GM13977 (cell line): ENCODE measurements at regions not wholly inside any gene's neighbourhood (a gene's known extent, or its start where the extent isn't known, plus 50 kb on each side); places are given as distances from the start of the nearest gene placed in this dataset.

Experiments used
- DNase-seq: peaks from one replicate; pipeline ENCODE4 v3.0.0; 2012; ENCODE audit warnings: low spot score
- in situ Hi-C: fragments of 300-500 bp; cut with MboI; formaldehyde crosslinking; loops from one replicate; pipeline ENCODE4 v1.12.0; 2022; ENCODE audit warnings: low sequenced_read_pairs, low pct_unique_long_range_greater_than_20kb, mixed read lengths, inconsistent platforms; ENCODE audit not compliant: unreplicated experiment
- TF ChIP-seq, protein P1 (sequence below): IDR thresholded peaks from 2 replicates; pipeline ENCODE4 v1.5.1; 2012; ENCODE audit warnings: mild to moderate bottlenecking, control low read depth; ENCODE audit not compliant: insufficient read depth; ENCODE audit errors: extremely low read depth, missing control alignments

DNA sequence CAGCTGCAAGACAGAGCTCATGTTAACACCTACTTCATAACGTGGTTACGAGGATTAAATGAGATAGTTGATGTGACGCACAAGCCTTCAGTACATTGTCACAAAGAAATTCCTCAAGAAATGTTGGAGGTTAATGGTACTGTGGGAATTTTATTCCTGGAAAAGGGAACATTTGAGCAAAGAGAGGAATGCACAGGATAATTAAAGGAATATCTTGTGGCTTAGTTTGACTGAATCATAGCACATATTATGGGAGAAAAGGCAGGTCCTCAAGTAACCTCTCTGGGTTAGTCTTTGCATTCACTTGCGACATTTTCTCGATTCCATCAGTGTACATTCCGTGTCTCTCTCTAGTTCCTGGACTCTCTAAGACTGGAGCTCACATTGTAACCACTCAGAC is 300.2 kb upstream of the DUSP10 start:
- in situ Hi-C loops = no loop called here
- TF ChIP-seq, protein P1, sequence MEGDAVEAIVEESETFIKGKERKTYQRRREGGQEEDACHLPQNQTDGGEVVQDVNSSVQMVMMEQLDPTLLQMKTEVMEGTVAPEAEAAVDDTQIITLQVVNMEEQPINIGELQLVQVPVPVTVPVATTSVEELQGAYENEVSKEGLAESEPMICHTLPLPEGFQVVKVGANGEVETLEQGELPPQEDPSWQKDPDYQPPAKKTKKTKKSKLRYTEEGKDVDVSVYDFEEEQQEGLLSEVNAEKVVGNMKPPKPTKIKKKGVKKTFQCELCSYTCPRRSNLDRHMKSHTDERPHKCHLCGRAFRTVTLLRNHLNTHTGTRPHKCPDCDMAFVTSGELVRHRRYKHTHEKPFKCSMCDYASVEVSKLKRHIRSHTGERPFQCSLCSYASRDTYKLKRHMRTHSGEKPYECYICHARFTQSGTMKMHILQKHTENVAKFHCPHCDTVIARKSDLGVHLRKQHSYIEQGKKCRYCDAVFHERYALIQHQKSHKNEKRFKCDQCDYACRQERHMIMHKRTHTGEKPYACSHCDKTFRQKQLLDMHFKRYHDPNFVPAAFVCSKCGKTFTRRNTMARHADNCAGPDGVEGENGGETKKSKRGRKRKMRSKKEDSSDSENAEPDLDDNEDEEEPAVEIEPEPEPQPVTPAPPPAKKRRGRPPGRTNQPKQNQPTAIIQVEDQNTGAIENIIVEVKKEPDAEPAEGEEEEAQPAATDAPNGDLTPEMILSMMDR = no peak
- DNase-seq = no peak

DNA sequence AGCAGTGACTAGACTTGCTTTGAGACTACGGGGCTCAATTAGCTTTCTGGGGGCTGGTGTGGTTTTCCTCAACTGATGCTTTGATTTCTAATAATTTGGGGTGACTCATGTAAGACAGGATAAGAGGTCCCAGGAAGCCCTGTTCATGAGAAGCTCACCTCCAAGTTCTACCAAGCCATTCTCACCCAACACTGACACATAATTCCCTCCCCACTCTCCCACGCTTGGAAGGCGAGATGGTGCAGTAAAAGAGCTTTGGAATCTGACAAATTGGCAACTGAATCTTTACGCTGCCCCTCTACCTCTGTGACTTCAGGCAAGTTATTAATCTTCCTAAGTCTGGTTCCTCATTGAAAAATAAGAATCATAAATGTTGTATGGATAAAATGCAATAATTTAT is 299.1 kb upstream of the DUSP10 start:
- TF ChIP-seq, protein P1 = no peak
- in situ Hi-C loops = no loop called here
- DNase-seq = no peak

DNA sequence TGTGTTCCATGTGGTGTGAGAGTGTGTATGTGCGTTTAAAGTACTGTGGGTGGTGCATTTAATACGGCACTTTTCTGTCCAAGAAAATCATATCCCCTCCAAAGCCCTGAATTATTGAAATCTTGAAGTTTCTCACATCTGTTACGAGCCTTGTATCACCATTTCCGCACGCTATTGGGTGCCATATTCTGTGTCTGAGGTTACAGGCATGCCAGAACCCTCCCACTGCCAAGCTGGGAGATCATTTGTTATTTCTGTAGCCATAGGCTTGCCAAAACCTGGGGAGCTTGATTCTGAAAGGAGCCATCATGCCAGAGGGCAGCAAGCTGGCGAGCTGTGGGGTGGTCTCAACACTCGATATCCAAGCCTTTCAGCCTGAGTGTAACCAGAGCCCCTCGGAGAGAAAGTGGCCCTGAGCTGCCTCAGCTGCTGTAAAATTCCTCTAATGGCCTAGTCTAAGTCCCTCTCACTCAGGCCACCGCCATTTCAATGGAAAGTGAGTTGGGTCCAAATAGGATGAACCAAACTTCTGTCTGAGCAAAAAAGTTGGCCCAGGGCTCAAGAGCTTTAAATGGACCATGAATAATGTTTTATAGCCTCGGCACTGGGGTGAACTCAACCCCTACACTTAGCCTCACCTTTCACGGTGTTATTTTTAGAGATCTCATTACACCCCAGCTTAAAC is 298.4 kb upstream of the DUSP10 start:
- TF ChIP-seq, protein P1 = no peak
- no peak for DNase-seq
- in situ Hi-C loops = no loop called here

DNA sequence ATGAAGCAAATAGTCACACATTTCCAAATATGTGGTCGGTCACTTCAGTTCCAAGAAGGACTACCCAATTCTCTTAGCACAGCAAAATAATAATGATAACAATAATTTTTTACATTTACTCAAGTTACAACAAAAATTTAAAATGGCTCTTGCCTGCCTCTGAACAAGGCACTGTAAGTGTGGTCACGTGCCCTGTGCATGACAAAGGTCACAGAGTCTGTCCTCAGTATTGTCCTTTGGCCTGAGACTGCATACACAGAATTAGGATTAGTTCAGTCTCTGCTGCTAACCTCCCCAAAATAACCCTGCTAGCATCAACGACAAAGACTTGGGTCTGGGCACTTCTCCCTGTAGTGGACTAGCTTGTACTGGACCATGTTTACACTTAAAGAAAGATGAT is 297.1 kb upstream of the DUSP10 start:
- in situ Hi-C loops = no loop called here
- TF ChIP-seq, protein P1 = no peak
- no peak for DNase-seq

DNA sequence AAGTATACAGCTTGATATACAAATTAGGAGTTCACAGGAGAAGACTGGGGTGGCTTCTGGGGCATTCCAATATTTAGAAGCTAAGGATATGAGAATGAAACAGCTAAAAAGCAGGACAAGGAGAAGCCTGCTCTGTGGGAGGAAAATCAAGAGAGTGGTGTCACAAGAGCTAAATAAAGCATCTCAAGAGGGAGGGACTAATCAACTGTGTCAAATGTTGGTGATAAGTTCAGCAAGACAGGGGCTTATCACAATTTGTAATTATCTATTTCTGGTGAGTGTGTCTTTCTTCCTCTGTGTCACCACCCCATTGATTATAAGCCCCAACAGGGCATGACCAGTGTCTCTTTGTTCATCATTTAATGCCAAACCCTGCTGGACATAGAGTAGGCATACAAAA is 295.8 kb upstream of the DUSP10 start:
- in situ Hi-C loops = no loop called here
- no peak for DNase-seq

DNA sequence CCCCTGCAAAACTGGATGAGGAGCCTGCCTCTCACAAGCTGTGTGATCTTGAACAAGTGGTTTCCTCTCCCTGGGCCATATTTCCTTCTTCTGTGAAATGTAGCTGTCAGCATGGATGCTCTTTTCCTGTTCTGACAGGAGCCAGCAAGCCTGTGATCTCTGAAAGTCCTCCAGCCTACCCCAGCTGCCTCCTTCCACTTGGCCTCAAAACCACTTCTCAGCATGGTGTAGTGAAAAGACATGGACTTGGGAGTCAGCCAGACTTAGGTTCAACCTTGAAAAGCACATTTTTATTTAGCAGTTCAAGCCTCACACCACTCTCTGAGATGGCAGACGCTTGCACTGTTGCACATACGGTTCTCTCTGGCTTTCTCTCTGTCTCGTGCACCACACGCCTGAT is 292.9 kb upstream of the DUSP10 start:
- TF ChIP-seq, protein P1 = no peak
- no peak for DNase-seq

More for the DNA sequence above, 295.8 kb upstream of the DUSP10 start:
- TF ChIP-seq, protein P1 = no peak

More for the DNA sequence above, 292.9 kb upstream of the DUSP10 start:
- in situ Hi-C loops = no loop called here
